ENCODE measurements at regions not wholly inside any gene's neighbourhood (a gene's known extent, or its start where the extent isn't known, plus 50 kb on each side); places are given as distances from the start of the nearest gene placed in this dataset.

DNA sequence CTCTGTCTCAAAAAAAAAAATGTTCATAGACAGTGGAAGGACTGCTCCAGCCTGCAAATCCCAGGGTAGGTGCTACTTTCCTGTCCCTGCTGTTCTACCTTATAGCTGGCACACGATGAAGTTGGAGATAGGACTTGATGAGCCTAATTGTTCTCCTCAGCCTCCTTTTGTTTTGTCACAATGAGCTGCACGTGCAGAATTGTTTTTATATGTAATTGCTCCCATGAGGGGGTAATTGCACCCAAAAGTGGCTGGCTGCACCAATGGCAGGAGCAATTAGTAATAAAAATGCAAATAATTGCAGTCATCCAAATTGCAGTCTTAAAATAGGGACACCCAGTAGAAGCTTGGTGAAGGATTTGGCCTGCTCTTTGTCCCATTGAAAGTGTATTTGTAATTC, 63.0 kb upstream of the PFN2 start:
- H3K4me3 ChIP-seq (ENCODE audit: low read depth, low read length) = no peak overlapping the region
- TF ChIP-seq, protein P1, sequence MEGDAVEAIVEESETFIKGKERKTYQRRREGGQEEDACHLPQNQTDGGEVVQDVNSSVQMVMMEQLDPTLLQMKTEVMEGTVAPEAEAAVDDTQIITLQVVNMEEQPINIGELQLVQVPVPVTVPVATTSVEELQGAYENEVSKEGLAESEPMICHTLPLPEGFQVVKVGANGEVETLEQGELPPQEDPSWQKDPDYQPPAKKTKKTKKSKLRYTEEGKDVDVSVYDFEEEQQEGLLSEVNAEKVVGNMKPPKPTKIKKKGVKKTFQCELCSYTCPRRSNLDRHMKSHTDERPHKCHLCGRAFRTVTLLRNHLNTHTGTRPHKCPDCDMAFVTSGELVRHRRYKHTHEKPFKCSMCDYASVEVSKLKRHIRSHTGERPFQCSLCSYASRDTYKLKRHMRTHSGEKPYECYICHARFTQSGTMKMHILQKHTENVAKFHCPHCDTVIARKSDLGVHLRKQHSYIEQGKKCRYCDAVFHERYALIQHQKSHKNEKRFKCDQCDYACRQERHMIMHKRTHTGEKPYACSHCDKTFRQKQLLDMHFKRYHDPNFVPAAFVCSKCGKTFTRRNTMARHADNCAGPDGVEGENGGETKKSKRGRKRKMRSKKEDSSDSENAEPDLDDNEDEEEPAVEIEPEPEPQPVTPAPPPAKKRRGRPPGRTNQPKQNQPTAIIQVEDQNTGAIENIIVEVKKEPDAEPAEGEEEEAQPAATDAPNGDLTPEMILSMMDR (IDR thresholded peaks at IDR 0.05; ENCODE audit: insufficient read depth, low read depth, low read length, missing control alignments) = no peak
- no peak for DNase-seq (ENCODE audit: low read depth)

GRCh38 chr3:150030841-150031240, 60.1 kb upstream of the PFN2 start:
- no peak for DNase-seq (ENCODE audit: low read depth)
- TF ChIP-seq, protein P1 (IDR thresholded peaks at IDR 0.05; ENCODE audit: insufficient read depth, low read depth, low read length, missing control alignments) = no peak
- no peak overlapping the region for H3K4me3 ChIP-seq (ENCODE audit: low read depth, low read length)

DNA sequence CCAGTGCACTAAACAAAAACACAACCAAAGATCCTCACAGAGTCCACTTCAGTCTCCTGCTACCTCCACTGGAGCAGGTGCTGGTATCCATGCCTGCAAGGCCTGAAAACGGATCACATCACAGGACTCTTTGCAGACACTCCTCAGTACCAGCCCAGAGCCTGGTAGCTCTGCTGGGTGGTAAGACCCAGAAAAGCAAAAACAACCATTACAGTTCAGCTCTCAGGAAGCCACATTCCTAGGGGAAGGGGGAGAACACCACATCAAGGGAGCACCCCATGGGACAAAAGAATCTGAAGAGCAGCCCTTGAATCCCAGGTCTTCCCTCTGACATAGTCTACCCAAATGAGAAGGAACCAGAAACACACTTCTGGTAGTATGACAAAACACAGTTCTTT, 52.5 kb upstream of the PFN2 start:
- no peak for DNase-seq (ENCODE audit: low read depth)
- no peak overlapping the region for H3K4me3 ChIP-seq (ENCODE audit: low read depth, low read length)
- TF ChIP-seq, protein P1 (IDR thresholded peaks at IDR 0.05; ENCODE audit: insufficient read depth, low read depth, low read length, missing control alignments) = no peak

DNA sequence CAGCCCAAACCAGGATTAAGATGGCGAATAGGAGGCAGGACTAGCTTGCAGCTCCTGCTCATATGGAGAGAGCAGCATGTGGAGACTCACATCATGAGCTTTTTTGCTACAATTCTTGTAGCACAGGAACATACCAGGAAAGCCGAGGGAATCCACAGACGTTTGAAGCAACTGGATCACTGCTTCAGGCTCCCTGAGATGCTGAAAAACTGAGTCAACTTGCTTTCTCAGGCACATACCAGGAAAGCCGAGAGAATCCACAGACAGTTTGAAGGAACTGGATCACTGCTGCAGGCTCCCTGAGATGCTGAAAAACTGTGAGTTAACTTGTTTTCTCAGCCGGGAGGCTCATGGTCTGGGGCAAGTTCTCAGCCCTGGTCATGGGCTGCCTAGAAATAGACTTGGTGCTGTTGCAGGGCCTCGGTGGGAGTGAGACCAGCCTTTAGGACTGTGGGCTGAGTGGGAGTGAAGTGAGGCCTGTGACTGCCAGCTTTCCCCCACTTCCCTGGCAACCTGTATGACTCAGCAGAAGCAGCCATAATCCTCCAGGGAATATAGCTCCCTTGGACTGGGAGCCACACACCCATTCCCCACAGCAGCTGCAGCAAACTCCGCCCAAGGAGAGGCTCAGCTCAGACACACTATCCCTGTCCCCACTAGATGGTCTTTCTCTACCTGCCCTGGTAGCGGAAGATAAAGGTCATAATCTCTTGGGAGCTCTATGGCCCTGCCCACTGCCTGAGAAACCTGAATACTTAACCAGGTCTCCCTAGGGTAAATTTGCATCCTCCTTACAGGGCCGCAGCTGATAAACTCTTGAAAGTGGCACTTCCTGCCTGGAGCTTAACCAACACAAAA, 51.9 kb upstream of the PFN2 start:
- no peak overlapping the region for H3K4me3 ChIP-seq (ENCODE audit: low read depth, low read length)
- DNase-seq (ENCODE audit: low read depth) = peak; percentile 58
- TF ChIP-seq, protein P1 (IDR thresholded peaks at IDR 0.05; ENCODE audit: insufficient read depth, low read depth, low read length, missing control alignments) = no peak

GRCh38 chr3:150020527-150020926, 49.8 kb upstream of the PFN2 start:
- TF ChIP-seq, protein P1 (IDR thresholded peaks at IDR 0.05; ENCODE audit: insufficient read depth, low read depth, low read length, missing control alignments) = no peak
- no peak for DNase-seq (ENCODE audit: low read depth)
- H3K4me3 ChIP-seq (ENCODE audit: low read depth, low read length) = no peak overlapping the region

All from GM12865 (cell line).